Caco-2 (cell line): ENCODE measurements at regions not wholly inside any gene's neighbourhood (a gene's known extent, or its start where the extent isn't known, plus 50 kb on each side); places are given as distances from the start of the nearest gene placed in this dataset.
"Not testable (repeated sequence)": the region's sequence is repeated elsewhere in the genome, so short reads cannot be mapped to it uniquely, and the experiment has no call there.

Experiments used
- BruUV-seq: library from RNA; stranded (reverse); fragments of 400-500 nt; replicated peaks from 2 replicates; lab custom pipeline; 2021; lab: Mats Ljungman, UMichigan
- CTCF ChIA-PET: fragments of 300-600 bp; sonication (Branson Sonifier 250); formaldehyde crosslinking; loops from one replicate; lab custom pipeline; 2022; ENCODE audit warnings: antibody characterized with exemption; lab: Charles Lee
- POLR2A ChIA-PET: fragments of 300-600 bp; sonication (Branson Sonifier 250); formaldehyde crosslinking; loops from one replicate; lab custom pipeline; 2022; ENCODE audit warnings: antibody characterized with exemption; lab: Charles Lee
- DNase-seq, 2 experiments: peaks; one replicate each; pipeline versions ENCODE4 v3.0.0 to v3.0.0-alpha.2; 2020 to 2022
- H3K27me3 ChIP-seq: replicated peaks from 2 replicates; pipeline ENCODE4 v1.6.0; 2011; ENCODE audit warnings: low read length; ENCODE audit not compliant: control insufficient read depth, insufficient read depth
- H3K36me3 ChIP-seq: 2 replicates; pipeline ENCODE4 v1.5.1; 2011; ENCODE audit warnings: low read length; ENCODE audit not compliant: control insufficient read depth, insufficient read depth
- H3K4me1 ChIP-seq: fragments of 250-450 bp; sonication (Bioruptor Pico); 2 replicates; pipeline ENCODE4 v1.5.1; 2020; ENCODE audit warnings: mild to moderate bottlenecking
- H3K4me3 ChIP-seq: 2 replicates; pipeline ENCODE4 v1.5.1; 2011; ENCODE audit warnings: low read depth, mild to moderate bottlenecking, control low read depth, low read length
- H3K9me3 ChIP-seq: fragments of 250-450 bp; sonication (Bioruptor Pico); 2 replicates; pipeline ENCODE4 v1.5.1; 2020; ENCODE audit warnings: mild to moderate bottlenecking, moderate library complexity
- H3K27ac Mint-ChIP-seq: one replicate; pipeline ENCODE4 v1.8.0; 2022; ENCODE audit warnings: mixed read lengths; ENCODE audit not compliant: unreplicated experiment
- H3K27me3 Mint-ChIP-seq: one replicate; pipeline ENCODE4 v1.8.0; 2022; ENCODE audit warnings: mixed read lengths; ENCODE audit not compliant: insufficient read depth, unreplicated experiment
- H3K36me3 Mint-ChIP-seq: one replicate; pipeline ENCODE4 v1.8.0; 2022; ENCODE audit warnings: mild to moderate bottlenecking, mixed read lengths; ENCODE audit not compliant: insufficient read depth, unreplicated experiment
- H3K4me1 Mint-ChIP-seq: one replicate; pipeline ENCODE4 v1.8.0; 2022; ENCODE audit warnings: low read depth, mixed read lengths; ENCODE audit not compliant: unreplicated experiment
- H3K4me3 Mint-ChIP-seq: one replicate; pipeline ENCODE4 v1.8.0; 2022; ENCODE audit warnings: mild to moderate bottlenecking, moderate library complexity, mixed read lengths; ENCODE audit not compliant: unreplicated experiment
- H3K9me3 Mint-ChIP-seq: one replicate; pipeline ENCODE4 v1.8.0; 2022; ENCODE audit warnings: mixed read lengths; ENCODE audit not compliant: unreplicated experiment
- intact Hi-C: fragments of 100-400 bp; cut with micrococcal nuclease; formaldehyde crosslinking; loops from one replicate; pipeline ENCODE4 v1.10.0; 2022; ENCODE audit not compliant: unreplicated experiment
- TF ChIP-seq, protein P1 (sequence below), 2 experiments: fragments of 200-600 bp in 1 of 2; IDR thresholded peaks; 1 replicate in 1 of 2; 2 replicates in 1 of 2; pipeline versions ENCODE4 v1.5.1 to v1.8.0; 2011 to 2022; ENCODE audit warnings: antibody characterized with exemption in 1 of 2, control low read depth in 1 of 2, inconsistent platforms in 1 of 2, low read depth in 1 of 2, low read length in 1 of 2, mild to moderate bottlenecking in 1 of 2, moderate library complexity in 1 of 2; ENCODE audit not compliant: insufficient read depth in 1 of 2, severe bottlenecking in 1 of 2, unreplicated experiment in 1 of 2

DNA sequence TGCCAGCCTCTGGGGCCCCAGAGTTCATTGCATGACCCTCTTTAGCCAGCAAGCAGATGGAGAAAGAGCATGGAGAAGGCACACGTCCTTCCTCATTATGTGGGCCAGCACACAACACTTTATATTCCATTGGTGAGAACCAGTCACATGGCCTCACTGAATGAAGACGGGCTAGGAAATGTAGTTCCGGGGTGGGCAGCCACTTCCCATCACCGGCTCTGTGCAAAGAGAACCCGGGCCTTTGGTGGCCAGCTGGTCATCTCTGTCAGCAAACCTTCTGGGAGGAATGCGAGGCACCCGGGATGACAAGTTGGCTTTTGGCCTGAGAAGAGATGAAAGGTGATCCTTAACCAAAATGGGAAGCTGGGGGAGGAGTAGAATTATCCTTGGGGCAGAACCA, 90.2 kb upstream of the VGLL4 start:
- intact Hi-C loops: no loop called here
- Histone ChIP-seq H3K36me3 (no peaks in the 10 kb centered on the region), H3K4me1 (no peaks in the 10 kb centered on the region), H3K4me3 (no peak overlapping the region), H3K27me3 (no peaks in the 10 kb centered on the region), H3K9me3 (no peaks in the 10 kb centered on the region)
- no peak for DNase-seq
- H3K9me3 Mint-ChIP-seq: no peaks in the 10 kb centered on the region
- no peak overlapping the region for H3K27ac Mint-ChIP-seq
- no peak overlapping the region for H3K4me3 Mint-ChIP-seq
- POLR2A ChIA-PET: no interaction called here
- no TSS peak for BruUV-seq
- peaks cover 8% of the 10 kb centered on the region for H3K4me1 Mint-ChIP-seq
- TF ChIP-seq, protein P1, sequence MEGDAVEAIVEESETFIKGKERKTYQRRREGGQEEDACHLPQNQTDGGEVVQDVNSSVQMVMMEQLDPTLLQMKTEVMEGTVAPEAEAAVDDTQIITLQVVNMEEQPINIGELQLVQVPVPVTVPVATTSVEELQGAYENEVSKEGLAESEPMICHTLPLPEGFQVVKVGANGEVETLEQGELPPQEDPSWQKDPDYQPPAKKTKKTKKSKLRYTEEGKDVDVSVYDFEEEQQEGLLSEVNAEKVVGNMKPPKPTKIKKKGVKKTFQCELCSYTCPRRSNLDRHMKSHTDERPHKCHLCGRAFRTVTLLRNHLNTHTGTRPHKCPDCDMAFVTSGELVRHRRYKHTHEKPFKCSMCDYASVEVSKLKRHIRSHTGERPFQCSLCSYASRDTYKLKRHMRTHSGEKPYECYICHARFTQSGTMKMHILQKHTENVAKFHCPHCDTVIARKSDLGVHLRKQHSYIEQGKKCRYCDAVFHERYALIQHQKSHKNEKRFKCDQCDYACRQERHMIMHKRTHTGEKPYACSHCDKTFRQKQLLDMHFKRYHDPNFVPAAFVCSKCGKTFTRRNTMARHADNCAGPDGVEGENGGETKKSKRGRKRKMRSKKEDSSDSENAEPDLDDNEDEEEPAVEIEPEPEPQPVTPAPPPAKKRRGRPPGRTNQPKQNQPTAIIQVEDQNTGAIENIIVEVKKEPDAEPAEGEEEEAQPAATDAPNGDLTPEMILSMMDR (IDR thresholded peaks at IDR 0.05; ENCODE audit: insufficient read depth in 1 of 2, low read depth in 1 of 2, low read length in 1 of 2, severe bottlenecking in 1 of 2, unreplicated experiment in 1 of 2): no peak
- CTCF ChIA-PET: no interaction called here
- H3K36me3 Mint-ChIP-seq: no peaks in the 10 kb centered on the region
- no peaks in the 10 kb centered on the region for H3K27me3 Mint-ChIP-seq

DNA sequence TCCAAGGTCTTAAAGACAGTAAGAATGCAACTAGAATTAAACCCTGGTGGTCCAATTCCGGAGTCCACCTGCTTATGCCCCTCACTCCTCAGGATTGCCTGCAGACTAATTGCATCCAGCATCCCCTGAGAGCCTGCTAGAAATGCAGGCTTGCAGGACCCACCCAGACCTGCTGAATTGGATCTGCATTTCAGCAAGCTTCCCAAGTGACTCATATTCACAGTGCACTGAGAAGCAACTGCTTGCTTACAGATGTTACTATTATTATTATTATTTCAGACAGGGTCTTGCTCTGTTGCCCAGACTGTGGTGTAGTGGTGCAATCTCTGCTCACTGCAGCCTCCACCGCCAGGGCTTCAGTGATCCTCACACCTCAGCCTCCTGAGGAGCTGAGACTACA, 83.5 kb upstream of the VGLL4 start:
- intact Hi-C loops: no loop called here
- no peaks in the 10 kb centered on the region for H3K27me3 ChIP-seq
- no peaks in the 10 kb centered on the region for H3K36me3 ChIP-seq
- ChIA-PET POLR2A (no interaction called here), CTCF (no interaction called here)
- BruUV-seq: no TSS peak
- Mint-ChIP-seq H3K9me3 (no peaks in the 10 kb centered on the region), H3K27me3 (peaks cover 7% of the 10 kb centered on the region), H3K27ac (no peak overlapping the region), H3K36me3 (no peaks in the 10 kb centered on the region), H3K4me1 (peaks cover 2% of the 10 kb centered on the region), H3K4me3 (no peak overlapping the region)
- DNase-seq: no peak
- TF ChIP-seq, protein P1 (IDR thresholded peaks at IDR 0.05; ENCODE audit: insufficient read depth in 1 of 2, low read depth in 1 of 2, low read length in 1 of 2, severe bottlenecking in 1 of 2, unreplicated experiment in 1 of 2): no peak
- no peak overlapping the region for H3K4me3 ChIP-seq
- H3K9me3 ChIP-seq: no peaks in the 10 kb centered on the region
- peaks cover under 1% of the 10 kb centered on the region; the same call in 1 of the 2 replicates for H3K4me1 ChIP-seq

DNA sequence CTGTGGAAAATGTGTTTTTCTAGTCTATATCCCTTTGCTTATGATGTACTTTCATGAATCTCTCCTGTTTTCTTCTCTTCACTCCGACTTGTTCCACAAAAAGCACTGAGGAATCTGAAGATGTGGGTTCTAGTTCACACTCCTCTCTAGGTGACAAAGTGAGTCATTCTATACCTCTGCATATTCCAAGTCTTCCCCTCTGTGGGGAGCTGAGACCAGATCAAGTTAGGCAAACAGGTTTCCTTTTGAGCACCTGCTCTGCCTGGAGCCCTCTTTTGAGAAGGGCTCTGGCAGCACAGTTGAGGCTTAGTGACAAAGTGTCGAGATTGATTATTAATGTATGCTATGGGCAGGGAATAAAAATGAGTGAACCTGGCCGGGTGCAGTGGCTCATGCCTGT, 82.4 kb upstream of the VGLL4 start:
- Mint-ChIP-seq H3K4me1 (peaks cover 13% of the 10 kb centered on the region), H3K36me3 (no peaks in the 10 kb centered on the region), H3K4me3 (no peak overlapping the region), H3K27me3 (peaks cover 7% of the 10 kb centered on the region), H3K27ac (no peak overlapping the region), H3K9me3 (no peaks in the 10 kb centered on the region)
- BruUV-seq: no TSS peak
- no peaks in the 10 kb centered on the region for H3K27me3 ChIP-seq
- POLR2A ChIA-PET: no interaction called here
- no peak overlapping the region for H3K4me3 ChIP-seq
- intact Hi-C loops: no loop called here
- CTCF ChIA-PET: no interaction called here
- no peaks in the 10 kb centered on the region for H3K36me3 ChIP-seq
- no peaks in the 10 kb centered on the region for H3K9me3 ChIP-seq
- DNase-seq: no peak
- TF ChIP-seq, protein P1 (IDR thresholded peaks at IDR 0.05; ENCODE audit: insufficient read depth in 1 of 2, low read depth in 1 of 2, low read length in 1 of 2, severe bottlenecking in 1 of 2, unreplicated experiment in 1 of 2): no peak
- H3K4me1 ChIP-seq: peaks cover 11% of the 10 kb centered on the region; the same call in 1 of the 2 replicates

DNA sequence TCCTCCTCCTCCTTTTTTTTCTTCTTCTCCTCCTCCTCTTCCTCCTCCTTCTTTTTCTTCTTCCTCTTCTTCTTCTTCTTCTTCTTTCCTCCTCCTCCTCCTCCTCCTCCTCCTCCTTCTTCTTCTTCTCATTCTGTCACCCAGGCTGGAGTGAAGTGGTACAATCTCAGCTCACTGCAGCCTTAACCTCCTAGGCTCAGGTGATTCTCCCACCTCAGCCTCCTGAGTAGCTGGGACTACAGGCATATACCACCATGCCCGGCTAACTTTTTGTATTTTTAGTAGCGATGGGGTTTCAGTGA, 81.6 kb upstream of the VGLL4 start:
- H3K9me3 Mint-ChIP-seq, CTCF ChIA-PET, H3K9me3 ChIP-seq, POLR2A ChIA-PET, intact Hi-C loops, H3K4me3 Mint-ChIP-seq, BruUV-seq, H3K27ac Mint-ChIP-seq, H3K36me3 Mint-ChIP-seq, H3K36me3 ChIP-seq, H3K4me3 ChIP-seq, H3K27me3 Mint-ChIP-seq, H3K27me3 ChIP-seq, DNase-seq: not testable (repeated sequence)
- H3K4me1 ChIP-seq: peaks cover 12% of the 10 kb centered on the region; the same call in 1 of the 2 replicates
- H3K4me1 Mint-ChIP-seq: peaks cover 14% of the 10 kb centered on the region
